GM20000 (cell line): ENCODE measurements at regions not wholly inside any gene's neighbourhood (a gene's known extent, or its start where the extent isn't known, plus 50 kb on each side); places are given as distances from the start of the nearest gene placed in this dataset.

Experiments
- DNase-seq: peaks from one replicate; pipeline ENCODE4 v3.0.0; 2012; ENCODE audit warnings: low spot score
- TF ChIP-seq, protein P1 (sequence below): IDR thresholded peaks from 2 replicates; pipeline ENCODE4 v1.5.1; 2012; ENCODE audit warnings: mild to moderate bottlenecking, control low read depth; ENCODE audit errors: extremely low read depth, missing control alignments

- DNase-seq = no peak
- TF ChIP-seq, protein P1, sequence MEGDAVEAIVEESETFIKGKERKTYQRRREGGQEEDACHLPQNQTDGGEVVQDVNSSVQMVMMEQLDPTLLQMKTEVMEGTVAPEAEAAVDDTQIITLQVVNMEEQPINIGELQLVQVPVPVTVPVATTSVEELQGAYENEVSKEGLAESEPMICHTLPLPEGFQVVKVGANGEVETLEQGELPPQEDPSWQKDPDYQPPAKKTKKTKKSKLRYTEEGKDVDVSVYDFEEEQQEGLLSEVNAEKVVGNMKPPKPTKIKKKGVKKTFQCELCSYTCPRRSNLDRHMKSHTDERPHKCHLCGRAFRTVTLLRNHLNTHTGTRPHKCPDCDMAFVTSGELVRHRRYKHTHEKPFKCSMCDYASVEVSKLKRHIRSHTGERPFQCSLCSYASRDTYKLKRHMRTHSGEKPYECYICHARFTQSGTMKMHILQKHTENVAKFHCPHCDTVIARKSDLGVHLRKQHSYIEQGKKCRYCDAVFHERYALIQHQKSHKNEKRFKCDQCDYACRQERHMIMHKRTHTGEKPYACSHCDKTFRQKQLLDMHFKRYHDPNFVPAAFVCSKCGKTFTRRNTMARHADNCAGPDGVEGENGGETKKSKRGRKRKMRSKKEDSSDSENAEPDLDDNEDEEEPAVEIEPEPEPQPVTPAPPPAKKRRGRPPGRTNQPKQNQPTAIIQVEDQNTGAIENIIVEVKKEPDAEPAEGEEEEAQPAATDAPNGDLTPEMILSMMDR = no peak
Measured at GRCh38 chr2:223197046-223197445, 145.1 kb downstream of the KCNE4 start.

DNA sequence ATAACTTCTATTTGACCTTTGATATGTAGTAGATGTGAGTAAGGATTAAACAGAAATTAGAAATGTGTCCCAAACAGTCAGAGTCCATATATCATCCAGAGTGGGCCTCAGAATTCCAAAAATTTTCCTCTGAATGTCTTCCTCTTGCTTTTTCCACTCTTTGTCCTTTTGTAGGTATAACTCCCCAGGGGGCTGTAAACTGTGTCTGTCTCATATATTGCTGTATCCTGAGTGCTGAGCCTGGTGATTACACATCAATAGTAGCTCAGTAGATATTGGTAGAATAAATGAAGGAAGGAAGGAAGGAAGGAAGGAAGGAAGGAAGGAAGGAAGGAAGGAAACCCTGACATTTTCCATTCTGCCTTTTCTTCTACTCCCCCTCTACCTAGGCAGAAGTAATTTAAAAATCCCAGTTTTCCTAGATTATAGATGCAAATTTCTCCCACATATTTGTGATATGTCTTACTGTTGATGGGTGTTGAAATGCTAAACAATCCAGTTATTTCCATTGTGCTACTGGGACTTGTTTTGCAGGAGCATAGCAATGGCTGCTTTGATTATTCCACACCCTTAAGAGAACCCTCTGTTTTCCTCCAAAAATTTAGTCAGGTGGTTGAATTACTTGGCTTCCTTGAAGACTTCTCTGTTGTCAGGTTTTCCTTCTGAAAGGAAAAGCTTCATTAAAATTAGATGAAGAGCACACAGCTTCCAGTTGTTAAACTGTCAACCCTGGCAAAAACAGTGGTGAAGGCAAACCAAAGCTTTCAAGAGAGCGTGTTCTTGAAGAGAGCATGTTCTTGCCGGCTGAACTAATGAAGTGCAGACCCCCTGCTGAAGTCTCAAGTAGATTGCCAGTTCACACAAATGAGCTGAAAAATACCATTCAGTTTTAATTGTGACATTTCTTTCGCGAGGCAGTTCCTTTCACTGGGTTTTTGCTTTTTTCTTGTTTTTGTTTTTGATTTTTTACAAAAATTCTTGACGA lies 147.8 kb downstream of the KCNE4 start:
- TF ChIP-seq, protein P1 = no peak
- no peak for DNase-seq

GRCh38 chr2:223203971-223204929 lies 152.3 kb downstream of the KCNE4 start:
- DNase-seq = no peak
- TF ChIP-seq, protein P1 = no peak

- DNase-seq = no peak
- TF ChIP-seq, protein P1 = no peak
Measured at GRCh38 chr2:223210489-223210888, 158.5 kb downstream of the KCNE4 start.

GRCh38 chr2:223214394-223215253 lies 162.6 kb downstream of the KCNE4 start:
- TF ChIP-seq, protein P1 = no peak
- no peak for DNase-seq

DNA sequence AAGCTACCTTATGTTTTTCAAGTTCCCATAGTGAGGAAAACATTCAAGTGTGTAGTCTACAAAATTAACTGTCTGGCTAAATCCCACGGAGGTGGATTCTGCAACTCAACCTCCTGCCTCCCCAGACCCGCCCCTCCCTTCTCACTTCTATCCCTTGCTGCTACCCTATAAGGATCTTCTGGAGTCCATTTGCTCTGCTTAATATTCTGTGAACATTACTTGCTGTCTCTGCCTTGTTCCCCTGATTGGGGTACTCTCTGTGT lies 163.2 kb downstream of the KCNE4 start:
- TF ChIP-seq, protein P1 = no peak
- no peak for DNase-seq
